HG03469 (cell line): ENCODE measurements at regions not wholly inside any gene's neighbourhood (a gene's known extent, or its start where the extent isn't known, plus 50 kb on each side); places are given as distances from the start of the nearest gene placed in this dataset.
"Not testable (repeated sequence)": the region's sequence is repeated elsewhere in the genome, so short reads cannot be mapped to it uniquely, and the experiment has no call there.

ENCODE experiments used
- ATAC-seq: cut with Tn5 transposase; IDR thresholded peaks from one replicate; pipeline ENCODE4 v1.9.1; 2021; ENCODE audit warnings: mild to moderate bottlenecking, moderate library complexity, moderate number of reproducible peaks; ENCODE audit not compliant: unreplicated experiment

GRCh38 chr11:110347660-110348059, 51.2 kb upstream of the RDX start:
- no peak for ATAC-seq

- peak; percentile 77 for ATAC-seq
Measured at GRCh38 chr11:110349138-110349996, 53.0 kb upstream of the RDX start.

DNA sequence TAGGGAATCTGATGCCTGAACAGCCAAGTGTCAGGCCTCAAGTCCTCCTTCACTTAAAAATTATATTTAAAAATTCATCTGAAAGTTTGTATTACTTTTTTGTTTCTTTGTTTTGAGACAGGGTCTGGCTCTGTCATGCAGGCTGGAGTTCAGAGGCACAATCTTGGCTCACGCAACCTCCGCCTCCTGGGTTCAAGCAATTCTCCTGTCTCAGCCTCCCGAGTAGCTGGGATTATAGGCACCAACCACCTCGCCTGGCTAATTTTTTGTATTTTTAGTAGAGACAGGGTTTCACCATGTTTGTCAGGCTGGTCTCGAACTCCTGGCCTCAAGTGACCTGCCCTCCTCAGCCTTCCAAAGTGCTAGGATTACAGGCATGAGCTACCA, 53.6 kb upstream of the RDX start:
- ATAC-seq = not testable (repeated sequence)

DNA sequence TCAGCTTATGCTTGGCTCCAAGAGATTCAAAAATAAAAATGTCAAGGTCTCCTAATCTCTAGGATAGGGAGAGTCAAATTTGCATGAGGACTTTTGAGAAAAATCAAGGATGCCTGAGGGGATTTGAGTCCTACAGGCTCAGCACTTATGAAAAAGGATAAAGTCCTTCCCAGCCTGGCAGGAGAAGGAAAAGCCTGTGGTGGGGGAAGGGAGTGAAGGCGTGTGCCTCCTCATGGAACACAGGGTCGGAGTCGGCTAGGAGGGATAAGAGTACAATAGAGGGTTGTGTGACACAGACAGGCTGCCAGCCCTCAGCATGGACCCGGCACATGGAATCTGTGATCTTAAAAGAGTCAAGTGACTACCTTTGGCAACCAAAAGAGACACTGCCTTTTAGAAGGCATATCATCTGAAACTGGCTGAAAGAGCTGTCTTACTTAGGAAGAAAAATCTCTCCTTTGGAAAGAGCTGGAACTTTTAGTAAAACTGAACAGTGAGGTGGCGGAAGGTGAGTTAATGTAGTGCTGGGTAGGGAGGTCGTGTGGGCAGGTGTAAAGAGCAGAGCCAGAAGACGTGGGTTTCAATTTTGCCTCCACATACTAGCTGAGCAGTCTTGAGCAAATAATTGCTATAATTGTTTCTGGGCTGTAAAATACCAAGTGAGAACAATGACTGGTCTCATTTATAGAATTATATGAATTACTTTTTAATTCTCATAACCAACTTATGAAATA, 58.8 kb upstream of the RDX start:
- no peak for ATAC-seq

GRCh38 chr11:110356762-110357671, 60.6 kb upstream of the RDX start:
- no peak for ATAC-seq

- ATAC-seq = no peak
Measured at GRCh38 chr11:110358336-110358735, 61.9 kb upstream of the RDX start.

GRCh38 chr11:110360781-110361408, 64.5 kb upstream of the RDX start:
- not testable (repeated sequence) for ATAC-seq

DNA sequence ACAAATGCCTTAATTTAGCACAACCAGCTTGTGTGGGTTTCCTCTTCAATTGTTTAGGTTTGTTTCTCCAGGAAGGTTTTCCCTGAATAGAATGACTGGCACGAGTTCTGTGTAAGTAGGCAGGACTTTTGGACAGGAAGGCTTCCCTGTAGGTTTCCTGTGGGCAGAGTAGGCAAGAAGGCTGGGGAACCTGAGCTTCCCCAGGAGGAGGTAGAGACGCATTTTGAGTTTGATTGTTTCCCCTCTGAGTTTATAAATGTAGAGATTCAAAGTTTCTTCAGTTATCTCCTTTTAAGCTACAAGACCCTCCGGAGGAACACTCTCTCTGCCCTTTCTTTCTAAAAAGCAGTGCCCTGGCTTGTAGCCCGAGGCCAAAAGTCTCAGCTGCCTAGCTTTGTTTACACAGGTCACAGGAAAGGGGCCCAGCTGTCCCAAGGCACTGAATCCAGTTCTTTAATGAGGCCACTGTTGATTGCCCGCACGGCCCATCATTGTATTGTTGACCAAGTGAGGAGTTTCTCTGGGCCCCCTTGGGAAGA, 66.6 kb upstream of the RDX start:
- ATAC-seq = no peak

GRCh38 chr11:110366291-110366690, 63.5 kb upstream of the FDX1 start:
- ATAC-seq = no peak

DNA sequence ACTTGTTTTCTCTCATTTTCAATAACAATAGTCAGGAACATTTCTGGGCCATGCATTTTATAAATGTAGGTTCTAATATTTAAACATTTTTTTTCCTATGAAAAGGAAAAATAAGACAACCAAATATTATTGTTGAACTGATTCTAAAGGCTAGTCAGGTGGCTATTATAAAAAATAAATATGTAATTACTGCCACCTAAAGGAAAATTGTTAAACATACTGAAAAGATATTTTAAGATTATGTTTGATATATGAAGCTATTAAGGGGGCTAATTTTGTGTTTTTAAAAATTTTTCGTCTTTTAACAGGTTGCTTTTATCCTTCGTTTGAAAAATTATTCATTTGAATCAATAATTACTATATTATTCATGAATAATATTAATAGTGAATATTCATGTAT, 62.2 kb upstream of the FDX1 start:
- ATAC-seq = no peak

DNA sequence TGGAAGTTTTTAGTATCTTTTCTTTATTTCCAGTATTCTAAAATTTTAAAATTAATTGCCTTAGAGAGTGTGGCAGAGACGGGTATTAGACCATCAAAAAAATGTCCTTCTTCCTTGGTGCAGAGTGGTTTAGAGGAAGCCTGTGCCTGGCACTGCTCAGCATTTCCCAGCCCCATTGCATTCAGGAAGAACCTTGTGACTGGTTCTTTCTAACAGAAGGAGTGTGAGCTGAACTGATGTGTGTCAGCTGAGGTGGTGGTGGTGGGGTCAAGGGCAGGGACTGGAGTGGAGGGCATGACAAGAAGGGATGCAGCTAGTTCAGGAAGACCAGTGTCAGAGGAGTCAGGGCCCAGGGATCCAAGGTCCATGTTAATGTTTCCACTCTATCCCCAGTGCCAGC, 58.7 kb upstream of the FDX1 start:
- no peak for ATAC-seq

DNA sequence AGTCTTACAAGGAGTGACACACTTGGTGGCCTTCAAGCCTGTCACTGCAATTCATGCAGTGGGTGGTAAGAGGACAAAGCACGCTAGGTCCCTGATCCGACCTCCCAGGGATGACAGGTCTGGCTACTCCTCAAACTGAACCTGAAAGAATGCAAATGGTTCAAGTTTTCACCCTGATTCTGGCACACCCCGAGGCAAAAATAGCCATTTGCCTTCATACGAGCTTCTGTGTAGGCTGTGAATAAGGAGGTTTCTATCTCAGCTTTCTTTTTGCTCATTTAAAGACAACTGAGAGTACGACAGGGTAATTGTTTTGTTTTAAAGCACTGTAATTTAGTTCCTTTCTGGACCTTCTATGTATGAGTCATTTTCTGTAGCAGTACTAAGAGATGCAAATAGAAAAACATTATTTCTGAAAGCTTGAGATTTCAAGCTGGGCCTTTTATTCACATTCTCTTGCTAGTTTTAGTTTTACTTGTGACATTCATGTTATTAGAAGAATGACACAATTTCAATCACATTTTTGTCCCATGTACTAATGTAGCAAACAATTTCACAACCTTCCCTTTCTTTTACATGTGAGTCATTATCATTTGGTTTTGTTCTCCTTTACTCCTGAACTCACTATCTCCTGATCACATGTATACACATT, 56.6 kb upstream of the FDX1 start:
- peak; percentile 92 for ATAC-seq

DNA sequence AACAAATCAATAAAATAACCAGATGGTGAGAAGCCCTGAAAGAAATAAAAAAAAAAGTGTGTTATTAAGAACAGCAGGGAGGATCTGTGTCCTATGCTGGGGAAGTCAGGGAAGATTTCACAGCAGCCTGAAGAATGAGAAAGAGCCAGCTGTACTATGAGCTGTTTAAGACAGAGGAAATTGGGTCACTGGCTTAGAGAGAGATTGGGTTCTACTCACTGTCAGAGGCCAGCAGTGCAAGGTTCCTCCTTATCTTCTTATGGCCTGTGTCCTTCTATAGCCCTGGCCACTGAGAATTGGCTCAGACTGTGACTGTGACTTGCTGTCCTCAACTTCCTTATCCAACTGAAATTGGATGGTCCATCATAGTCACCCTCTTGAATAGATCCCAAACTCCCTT, 54.8 kb upstream of the FDX1 start:
- no peak for ATAC-seq

- no peak for ATAC-seq
Measured at GRCh38 chr11:110375351-110375750, 54.4 kb upstream of the FDX1 start.

GRCh38 chr11:110376021-110376420, 53.7 kb upstream of the FDX1 start:
- ATAC-seq = no peak

DNA sequence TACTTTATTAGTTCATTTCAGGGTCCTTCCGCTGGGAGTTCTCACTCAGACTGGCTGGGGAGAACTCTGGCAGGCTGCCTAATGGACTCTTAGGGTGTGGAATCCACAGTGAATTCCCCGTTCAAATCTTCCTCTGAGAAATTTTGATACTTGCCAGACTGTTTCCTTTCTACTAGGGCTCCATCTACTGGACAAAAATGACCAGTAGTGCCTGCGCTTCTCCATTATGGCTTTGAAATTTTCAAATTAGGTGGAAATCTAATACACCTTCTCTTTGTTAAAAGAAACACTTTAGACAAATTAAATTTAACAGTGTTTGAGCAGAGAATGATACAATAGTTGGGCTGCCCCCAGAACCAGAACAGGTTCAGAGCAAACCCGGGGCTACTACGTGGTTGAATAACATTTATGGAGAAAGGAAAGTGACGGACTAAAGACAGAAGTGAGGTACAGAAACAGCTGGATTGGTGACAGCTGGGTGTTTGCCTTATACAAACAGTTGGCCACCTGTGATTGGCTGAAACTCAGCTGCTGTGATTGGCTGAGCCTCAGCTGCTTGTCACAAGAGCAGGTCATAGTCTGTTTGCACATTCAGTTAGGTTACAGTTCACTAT, 52.9 kb upstream of the FDX1 start:
- no peak for ATAC-seq

- ATAC-seq = no peak
Measured at GRCh38 chr11:110377434-110377833, 52.3 kb upstream of the FDX1 start.

DNA sequence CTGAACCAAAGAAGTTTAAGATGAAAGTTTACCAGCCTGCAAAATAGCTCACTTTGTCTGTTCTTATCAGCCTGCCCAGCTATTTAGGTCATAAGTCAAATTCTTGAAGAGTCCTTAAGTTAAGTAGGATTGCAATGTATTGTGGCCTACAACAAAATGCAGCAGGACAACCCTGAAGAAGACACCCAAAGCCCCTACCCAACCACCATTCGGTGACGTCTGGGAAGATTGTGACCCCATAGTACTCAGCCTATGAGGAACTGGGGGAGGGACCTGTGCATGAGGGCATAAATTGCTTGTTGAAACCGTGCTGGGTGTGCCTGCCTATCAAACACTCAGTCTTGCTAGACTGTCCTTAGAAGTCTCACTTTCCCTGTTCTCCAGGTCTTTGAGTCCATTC, 50.5 kb upstream of the FDX1 start:
- no peak for ATAC-seq

GRCh38 chr11:110379936-110380335, 49.8 kb upstream of the FDX1 start:
- no peak for ATAC-seq
